GDM1 (cell line): ENCODE measurements at regions not wholly inside any gene's neighbourhood (a gene's known extent, or its start where the extent isn't known, plus 50 kb on each side); places are given as distances from the start of the nearest gene placed in this dataset.
"Not testable (repeated sequence)": the region's sequence is repeated elsewhere in the genome, so short reads cannot be mapped to it uniquely, and the experiment has no call there.

Source experiments
- DNase-seq: peaks from one replicate; lab custom pipeline; 2025; lab: John Stamatoyannopoulos, UW

GRCh38 chr11:11220786-11221185 lies 132.3 kb downstream of the CSNK2A3 start:
- no peak for DNase-seq

DNA sequence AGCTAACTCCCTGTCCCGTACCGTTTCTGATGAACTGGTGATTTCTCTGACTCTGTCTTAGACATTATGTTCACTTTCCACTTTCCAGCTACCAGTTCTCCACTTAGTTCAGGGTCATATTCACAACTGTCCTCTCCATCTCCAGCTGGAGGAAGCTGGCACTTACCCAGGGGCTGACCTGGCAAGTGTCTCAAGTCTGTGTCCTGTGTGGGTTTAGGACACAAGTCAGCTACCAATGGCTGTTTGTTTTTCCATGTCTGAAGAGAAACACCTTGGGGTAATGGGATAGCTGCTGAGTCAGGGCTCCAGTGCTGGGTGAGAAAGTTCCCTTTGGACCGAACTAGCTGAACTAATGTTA lies 134.4 kb downstream of the CSNK2A3 start:
- DNase-seq = no peak

- DNase-seq = no peak
Measured at GRCh38 chr11:11217929-11218628, 135.0 kb downstream of the CSNK2A3 start.

- no peak for DNase-seq
Measured at GRCh38 chr11:11217289-11217928, 135.6 kb downstream of the CSNK2A3 start.

GRCh38 chr11:11215944-11216343 lies 137.1 kb downstream of the CSNK2A3 start:
- DNase-seq = no peak

- no peak for DNase-seq
Measured at GRCh38 chr11:11215058-11215815, 137.8 kb downstream of the CSNK2A3 start.

DNA sequence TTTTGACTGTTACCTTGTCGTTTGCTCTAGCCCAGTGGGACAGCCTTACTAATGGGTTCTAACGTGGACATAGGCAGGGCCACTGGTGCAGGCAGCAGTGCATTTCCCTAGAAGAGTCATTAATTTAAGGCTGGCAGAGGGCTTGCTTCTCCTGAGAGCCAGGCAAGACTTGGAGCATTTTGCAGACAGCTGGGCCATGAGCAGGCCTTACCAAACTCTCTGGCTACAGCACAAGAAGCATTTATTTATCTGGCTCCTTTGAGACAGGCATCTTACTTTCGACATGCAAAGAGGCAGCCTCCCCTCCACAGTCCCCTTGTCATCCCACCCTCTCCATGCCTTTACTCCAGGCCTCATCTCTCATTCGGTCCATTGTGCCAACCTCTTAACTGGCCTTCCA lies 139.9 kb downstream of the CSNK2A3 start:
- no peak for DNase-seq

- DNase-seq = no peak
Measured at GRCh38 chr11:11211888-11212287, 141.2 kb downstream of the CSNK2A3 start.

GRCh38 chr11:11211186-11211585 lies 141.9 kb downstream of the CSNK2A3 start:
- DNase-seq = no peak

DNA sequence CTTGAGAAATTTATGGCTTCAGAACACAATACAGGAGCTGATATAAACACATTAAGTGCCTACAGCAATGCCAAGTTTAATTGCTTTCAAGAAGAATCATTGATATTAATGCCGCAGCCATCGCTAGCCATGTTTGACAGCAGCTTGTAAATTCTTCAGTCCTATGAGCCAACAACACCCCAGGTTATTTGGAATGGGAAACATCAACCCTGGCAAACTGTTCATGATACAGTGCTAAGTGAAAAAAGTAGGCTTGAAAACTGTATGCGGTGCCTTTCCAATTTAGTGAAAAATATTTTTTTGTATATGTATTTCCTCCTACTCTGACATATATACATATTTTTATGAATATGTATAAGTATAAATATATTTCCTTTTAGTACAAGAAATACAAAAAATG lies 142.6 kb downstream of the CSNK2A3 start:
- DNase-seq = no peak

- no peak for DNase-seq
Measured at GRCh38 chr11:11209967-11210366, 143.1 kb downstream of the CSNK2A3 start.

DNA sequence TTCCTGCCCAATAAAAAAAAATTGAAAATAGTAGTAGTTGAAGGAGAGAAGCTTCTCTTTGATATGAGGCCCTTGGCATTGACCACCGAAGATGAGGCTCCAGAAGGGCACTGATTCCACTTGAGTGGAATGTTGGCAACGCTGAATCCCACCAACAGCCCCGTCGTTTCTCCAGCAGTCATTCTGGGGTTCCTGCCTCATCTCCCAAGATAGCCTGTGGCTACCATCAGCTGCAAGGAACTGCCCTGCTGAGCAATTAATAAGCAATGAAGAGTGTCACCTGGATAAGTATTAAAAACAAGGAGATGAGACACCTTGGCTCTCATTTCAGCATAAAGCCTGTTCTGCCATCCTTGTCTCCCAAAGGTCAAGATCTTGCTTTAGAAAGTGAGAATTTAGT lies 144.1 kb downstream of the CSNK2A3 start:
- DNase-seq = no peak

GRCh38 chr11:11207428-11207827 lies 145.6 kb downstream of the CSNK2A3 start:
- DNase-seq = no peak

- no peak for DNase-seq
Measured at GRCh38 chr11:11206484-11206883, 146.6 kb downstream of the CSNK2A3 start.

- no peak for DNase-seq
Measured at GRCh38 chr11:11202885-11203284, 150.2 kb downstream of the CSNK2A3 start.

DNA sequence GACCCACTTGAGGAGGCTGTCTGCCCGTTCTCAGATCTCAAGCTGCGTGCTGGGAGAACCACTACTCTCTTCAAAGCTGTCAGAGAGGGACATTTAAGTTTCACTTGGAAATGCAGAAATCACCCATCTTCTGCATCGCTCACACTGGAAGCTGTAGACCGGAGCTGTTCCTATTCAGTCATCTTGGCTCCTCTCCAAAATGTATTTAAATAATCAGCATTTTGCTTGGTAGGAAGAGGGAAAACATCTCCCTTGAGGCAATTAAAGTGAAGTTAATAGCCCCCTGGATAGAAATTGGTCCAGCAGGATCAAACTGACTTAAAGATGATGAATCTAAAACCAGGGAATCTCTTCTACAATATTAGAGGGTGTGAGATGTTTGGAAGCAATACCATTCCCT lies 151.7 kb downstream of the CSNK2A3 start:
- not testable (repeated sequence) for DNase-seq

- no peak for DNase-seq
Measured at GRCh38 chr11:11192541-11192940, 160.5 kb downstream of the CSNK2A3 start.

GRCh38 chr11:11189506-11189905 lies 163.5 kb downstream of the CSNK2A3 start:
- DNase-seq = no peak

- DNase-seq = no peak
Measured at GRCh38 chr11:11186249-11186648, 166.8 kb downstream of the CSNK2A3 start.

DNA sequence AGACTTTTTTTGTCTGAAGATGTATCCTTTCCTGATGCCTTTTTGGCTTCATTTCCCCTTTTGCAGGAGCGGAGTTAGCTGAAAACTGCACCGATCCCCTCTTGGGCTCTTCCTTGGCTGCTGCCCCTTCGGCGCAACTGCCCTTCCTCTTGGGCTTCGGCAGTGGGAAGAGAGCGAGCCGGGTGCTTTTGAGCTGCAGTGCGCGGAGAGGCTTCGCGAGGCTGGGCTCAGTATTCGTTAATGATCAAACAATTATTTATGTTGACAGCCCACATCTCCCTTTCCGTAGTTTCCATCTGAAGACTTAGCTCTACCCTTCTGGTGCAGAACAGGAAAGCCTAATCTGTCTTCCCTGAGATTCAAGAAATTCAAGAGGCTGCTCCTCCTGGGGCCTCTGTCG lies 170.8 kb downstream of the CSNK2A3 start:
- no peak for DNase-seq

GRCh38 chr11:11178671-11179638 lies 174.1 kb downstream of the CSNK2A3 start:
- no peak for DNase-seq
